CD14-positive monocyte (primary cell): ENCODE measurements at regions not wholly inside any gene's neighbourhood (a gene's known extent, or its start where the extent isn't known, plus 50 kb on each side); places are given as distances from the start of the nearest gene placed in this dataset.

Experiments
- DNase-seq, 3 donors: peaks; one replicate each; pipeline ENCODE4 v3.0.0-alpha.2; 2011 to 2022
- H2AFZ ChIP-seq: 2 replicates; pipeline ENCODE4 v1.6.0; 2012; ENCODE audit warnings: mild to moderate bottlenecking, low read depth, low read length, inconsistent platforms; ENCODE audit not compliant: insufficient read depth, poor library complexity, severe bottlenecking
- H3K27ac ChIP-seq, 2 donors: 1 replicate in 1 of 2; 2 replicates in 1 of 2; pipeline ENCODE4 v1.5.1; 2012 to 2013; ENCODE audit warnings: low read length in 2 of 2, control low read depth in 1 of 2, inconsistent platforms in 1 of 2, low read depth in 1 of 2, mild to moderate bottlenecking in 1 of 2
- H3K27me3 ChIP-seq, 2 donors: one replicate each; pipeline versions ENCODE4 v1.6.0 to v1.6.1; 2011 to 2013; ENCODE audit warnings: low read length in 2 of 2; ENCODE audit not compliant: control insufficient read depth in 2 of 2, insufficient read depth in 2 of 2
- H3K36me3 ChIP-seq, 2 donors: replicated peaks in 1 of 2; 1 replicate in 1 of 2; 2 replicates in 1 of 2; pipeline versions ENCODE4 v1.5.1 to v1.6.1; 2012 to 2013; ENCODE audit warnings: low read length in 2 of 2, control low read depth in 1 of 2, inconsistent platforms in 1 of 2, mild to moderate bottlenecking in 1 of 2; ENCODE audit not compliant: insufficient read depth in 2 of 2, control insufficient read depth in 1 of 2
- H3K4me1 ChIP-seq, 2 donors: 1 replicate in 1 of 2; 2 replicates in 1 of 2; pipeline versions ENCODE4 v1.5.1 to v1.6.1; 2012 to 2013; ENCODE audit warnings: low read length in 2 of 2, control low read depth in 1 of 2, inconsistent platforms in 1 of 2, mild to moderate bottlenecking in 1 of 2, moderate library complexity in 1 of 2; ENCODE audit not compliant: insufficient read depth in 2 of 2, control insufficient read depth in 1 of 2
- H3K4me2 ChIP-seq: replicated peaks from 2 replicates; pipeline ENCODE3; 2012; ENCODE audit warnings: low read length, moderate library complexity, mild to moderate bottlenecking; ENCODE audit not compliant: poor library complexity, severe bottlenecking; ENCODE audit errors: extremely low read depth
- H3K4me3 ChIP-seq, 3 experiments: fragments of 200-600 bp in 1 of 3; sonication (generic) in 1 of 3; replicated peaks in 1 of 3; 1 replicate in 2 of 3; 2 replicates in 1 of 3; pipeline ENCODE4 v1.5.1; 2011 to 2013; ENCODE audit warnings: low read length in 3 of 3, mild to moderate bottlenecking in 3 of 3, control low read depth in 2 of 3, low read depth in 2 of 3, inconsistent platforms in 1 of 3, moderate library complexity in 1 of 3
- H3K79me2 ChIP-seq: 2 replicates; pipeline ENCODE4 v1.6.0; 2012; ENCODE audit warnings: mild to moderate bottlenecking, control low read depth, inconsistent platforms, low read length, moderate library complexity; ENCODE audit not compliant: insufficient read depth
- H3K9ac ChIP-seq: 2 replicates; pipeline ENCODE4 v1.6.0; 2017; ENCODE audit warnings: low read length, mild to moderate bottlenecking; ENCODE audit not compliant: insufficient read depth, poor library complexity, severe bottlenecking
- H3K9me3 ChIP-seq, 2 donors: replicated peaks in 1 of 2; 1 replicate in 1 of 2; 2 replicates in 1 of 2; pipeline versions ENCODE4 v1.5.1 to v1.6.1; 2012 to 2013; ENCODE audit warnings: low read length in 2 of 2, control low read depth in 1 of 2; ENCODE audit not compliant: control insufficient read depth in 1 of 2, insufficient read depth in 1 of 2
- H4K20me1 ChIP-seq: 2 replicates; pipeline ENCODE4 v1.6.0; 2012; ENCODE audit warnings: mild to moderate bottlenecking, low read length, control low read depth, moderate library complexity; ENCODE audit not compliant: insufficient read depth
- H3K27ac Mint-ChIP-seq, 7 donors: one replicate each; pipeline ENCODE4 v1.8.0; 2020; ENCODE audit warnings: mild to moderate bottlenecking in 7 of 7, mixed read lengths in 7 of 7, moderate library complexity in 6 of 7, inconsistent platforms in 2 of 7
- H3K27me3 Mint-ChIP-seq, 3 donors: one replicate each; pipeline ENCODE4 v1.8.0; 2021 to 2022; ENCODE audit warnings: low read depth in 3 of 3, mild to moderate bottlenecking in 3 of 3, mixed read lengths in 3 of 3, moderate library complexity in 3 of 3, inconsistent platforms in 1 of 3
- H3K36me3 Mint-ChIP-seq, 2 donors: one replicate each; pipeline ENCODE4 v1.8.0; 2020; ENCODE audit warnings: mixed read lengths in 2 of 2, inconsistent platforms in 1 of 2, mild to moderate bottlenecking in 1 of 2
- H3K4me1 Mint-ChIP-seq: one replicate; pipeline ENCODE4 v1.8.0; 2020; ENCODE audit warnings: mild to moderate bottlenecking, mixed read lengths
- H3K4me3 Mint-ChIP-seq, 2 donors: one replicate each; pipeline ENCODE4 v1.8.0; 2020; ENCODE audit warnings: mild to moderate bottlenecking in 2 of 2, mixed read lengths in 2 of 2, moderate library complexity in 1 of 2
- H3K9me3 Mint-ChIP-seq, 7 donors: one replicate each; pipeline ENCODE4 v1.8.0; 2020 to 2022; ENCODE audit warnings: mixed read lengths in 7 of 7, mild to moderate bottlenecking in 6 of 7, moderate library complexity in 6 of 7, inconsistent platforms in 2 of 7
- WGBS: methylation state at CpG from one replicate; pipeline ENCODE4 v1.1.5; 2013; ENCODE audit warnings: missing lambda C conversion rate; ENCODE audit not compliant: insufficient coverage; 5-methylcytosine and 5-hydroxymethylcytosine counted together
- intact Hi-C, 2 donors: fragments of 100-400 bp; cut with micrococcal nuclease; formaldehyde crosslinking; loops; one replicate each; pipeline versions ENCODE4 v1.15.0 to v1.15.1; 2023
- TF ChIP-seq, protein P1 (sequence below): fragments of 200-600 bp; IDR thresholded peaks from one replicate; pipeline ENCODE4 v1.8.0; 2022; ENCODE audit warnings: antibody characterized with exemption, mild to moderate bottlenecking

DNA sequence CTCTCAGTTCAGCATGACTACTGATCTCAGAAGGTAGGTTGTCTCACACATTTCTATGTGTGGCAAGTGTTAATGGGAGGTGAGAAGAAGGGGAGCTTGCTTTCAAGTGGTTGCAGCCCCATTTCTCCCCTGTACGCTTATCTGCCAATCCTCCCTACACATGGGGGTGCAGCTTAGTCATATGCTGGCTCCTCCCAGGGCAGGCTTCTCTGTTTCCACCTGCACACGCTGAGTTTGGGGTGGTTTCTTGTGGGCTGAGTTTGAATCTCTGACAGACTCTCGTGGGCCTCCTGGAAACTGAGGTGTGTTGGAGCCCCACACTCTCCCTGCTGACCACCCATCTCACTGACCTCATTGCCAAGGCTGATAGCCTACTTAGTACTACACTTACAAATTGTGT, 435.8 kb upstream of the MTPN start:
- TF ChIP-seq, protein P1, sequence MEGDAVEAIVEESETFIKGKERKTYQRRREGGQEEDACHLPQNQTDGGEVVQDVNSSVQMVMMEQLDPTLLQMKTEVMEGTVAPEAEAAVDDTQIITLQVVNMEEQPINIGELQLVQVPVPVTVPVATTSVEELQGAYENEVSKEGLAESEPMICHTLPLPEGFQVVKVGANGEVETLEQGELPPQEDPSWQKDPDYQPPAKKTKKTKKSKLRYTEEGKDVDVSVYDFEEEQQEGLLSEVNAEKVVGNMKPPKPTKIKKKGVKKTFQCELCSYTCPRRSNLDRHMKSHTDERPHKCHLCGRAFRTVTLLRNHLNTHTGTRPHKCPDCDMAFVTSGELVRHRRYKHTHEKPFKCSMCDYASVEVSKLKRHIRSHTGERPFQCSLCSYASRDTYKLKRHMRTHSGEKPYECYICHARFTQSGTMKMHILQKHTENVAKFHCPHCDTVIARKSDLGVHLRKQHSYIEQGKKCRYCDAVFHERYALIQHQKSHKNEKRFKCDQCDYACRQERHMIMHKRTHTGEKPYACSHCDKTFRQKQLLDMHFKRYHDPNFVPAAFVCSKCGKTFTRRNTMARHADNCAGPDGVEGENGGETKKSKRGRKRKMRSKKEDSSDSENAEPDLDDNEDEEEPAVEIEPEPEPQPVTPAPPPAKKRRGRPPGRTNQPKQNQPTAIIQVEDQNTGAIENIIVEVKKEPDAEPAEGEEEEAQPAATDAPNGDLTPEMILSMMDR, result no peak
- intact Hi-C loops, result no loop called here
- Histone ChIP-seq H4K20me1 (no peaks in the 10 kb centered on the region), H2AFZ (no peak overlapping the region), H3K4me2 (no peak overlapping the region), H3K79me2 (no peaks in the 10 kb centered on the region), H3K4me3 (no peak overlapping the region), H3K36me3 (no peaks in the 10 kb centered on the region), H3K27me3 (no peaks in the 10 kb centered on the region), H3K9ac (no peak overlapping the region), H3K4me1 (no peaks in the 10 kb centered on the region), H3K9me3 (no peaks in the 10 kb centered on the region), H3K27ac (no peak overlapping the region)
- peaks cover 0 to 1% (median 0%) of the 10 kb centered on the region in 3 donors for H3K27me3 Mint-ChIP-seq
- DNase-seq, result no peak
- no peaks in the 10 kb centered on the region for H3K36me3 Mint-ChIP-seq
- peaks cover 0 to 3% (median 0%) of the 10 kb centered on the region in 7 donors for H3K9me3 Mint-ChIP-seq
- WGBS, result no CpG with 5 or more reads among the region's 3 CpGs
- no peak overlapping the region for H3K27ac Mint-ChIP-seq
- no peak overlapping the region for H3K4me3 Mint-ChIP-seq
- no peaks in the 10 kb centered on the region for H3K4me1 Mint-ChIP-seq

DNA sequence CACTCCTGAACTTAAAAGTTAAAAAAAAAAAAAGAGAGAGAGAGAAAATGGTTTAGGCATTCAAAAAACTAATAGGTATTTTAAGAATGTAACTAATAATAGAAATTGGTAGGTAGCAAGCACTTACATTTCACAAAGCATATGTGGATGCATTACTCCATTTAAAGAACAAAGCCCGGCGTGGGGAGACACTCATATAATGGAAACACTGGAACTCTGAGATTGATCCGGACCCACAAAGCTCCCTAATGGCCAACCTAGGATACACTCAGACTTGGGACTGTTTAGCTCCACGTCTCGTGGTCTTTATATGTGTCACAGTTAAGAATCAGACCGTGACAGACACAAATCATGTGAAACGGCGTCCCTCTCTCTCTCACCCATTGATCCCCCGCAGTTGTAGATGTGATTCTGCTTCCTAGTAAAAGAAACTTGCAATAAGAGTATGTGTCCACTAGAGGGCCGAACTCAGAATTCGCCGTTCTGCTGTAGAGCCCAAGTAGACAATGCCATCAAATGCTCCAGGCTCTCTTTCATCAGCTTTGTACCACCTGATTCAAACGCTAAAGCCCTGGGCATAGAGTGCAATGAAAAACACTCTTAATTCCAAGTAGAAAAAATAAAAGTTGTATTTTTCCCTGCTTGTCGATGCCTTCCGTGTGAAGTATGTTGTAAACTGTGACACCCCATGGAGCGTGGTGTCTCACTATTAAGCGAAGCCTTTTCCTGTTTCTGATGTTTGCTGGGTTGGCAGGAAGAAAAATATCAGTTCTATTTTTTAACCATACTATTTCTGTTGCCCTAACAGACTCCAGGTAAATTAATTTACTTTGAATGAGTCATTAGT, 429.0 kb upstream of the MTPN start:
- TF ChIP-seq, protein P1, result peak; percentile 86
- H3K9me3 Mint-ChIP-seq, result no peaks in the 10 kb centered on the region
- intact Hi-C loops, result no loop called here
- no peaks in the 10 kb centered on the region for H3K79me2 ChIP-seq
- no peak overlapping the region for H3K4me3 ChIP-seq
- 29% methylated on average over 2 of the region's 17 CpGs for WGBS
- H3K4me1 ChIP-seq, result no peaks in the 10 kb centered on the region
- H3K27me3 ChIP-seq, result no peaks in the 10 kb centered on the region
- no peaks in the 10 kb centered on the region for H4K20me1 ChIP-seq
- no peak overlapping the region for H2AFZ ChIP-seq
- peaks cover 0 to 1% (median 0%) of the 10 kb centered on the region in 3 donors for H3K27me3 Mint-ChIP-seq
- no peaks in the 10 kb centered on the region for H3K4me1 Mint-ChIP-seq
- H3K9ac ChIP-seq, result no peak overlapping the region
- peak in 2 of 3 donors; percentile 0 to 5 for DNase-seq
- H3K36me3 Mint-ChIP-seq, result no peaks in the 10 kb centered on the region
- H3K4me2 ChIP-seq, result no peak overlapping the region
- H3K27ac ChIP-seq, result no peak overlapping the region
- H3K36me3 ChIP-seq, result no peaks in the 10 kb centered on the region
- H3K27ac Mint-ChIP-seq, result no peak overlapping the region
- no peak overlapping the region for H3K4me3 Mint-ChIP-seq
- H3K9me3 ChIP-seq, result no peaks in the 10 kb centered on the region
